ENCODE measurements at regions not wholly inside any gene's neighbourhood (a gene's known extent, or its start where the extent isn't known, plus 50 kb on each side); places are given as distances from the start of the nearest gene placed in this dataset.
"Not testable (repeated sequence)": the region's sequence is repeated elsewhere in the genome, so short reads cannot be mapped to it uniquely, and the experiment has no call there.

GRCh38 chr12:111238075-111238734 lies 130.7 kb downstream of the PHETA1 start:
- no peaks in the 10 kb centered on the region for H3K4me1 ChIP-seq
- no peak overlapping the region for H3K27ac ChIP-seq
- H2AFZ ChIP-seq, result no peak overlapping the region
- H3K9ac ChIP-seq, result no peak overlapping the region
- H3K36me3 ChIP-seq (ENCODE audit: control insufficient read depth, insufficient read depth, low read length), result no peaks in the 10 kb centered on the region
- no peak for TF ChIP-seq CTCF (IDR thresholded peaks at IDR 0.05)
- no peaks in the 10 kb centered on the region for H3K27me3 ChIP-seq (ENCODE audit: control insufficient read depth, insufficient read depth, low read length)
- H3K79me2 ChIP-seq, result no peaks in the 10 kb centered on the region
- no peaks in the 10 kb centered on the region for H3K9me3 ChIP-seq (ENCODE audit: control insufficient read depth, low read length)
- H3K4me2 ChIP-seq (ENCODE audit: low read length), result no peak overlapping the region
- H3K4me3 ChIP-seq (ENCODE audit: low read depth, low read length), result no peak overlapping the region

- not testable (repeated sequence) for H3K9ac ChIP-seq; H3K9me3 ChIP-seq (ENCODE audit: control insufficient read depth, low read length); H3K4me1 ChIP-seq; H3K4me2 ChIP-seq (ENCODE audit: low read length); H3K4me3 ChIP-seq (ENCODE audit: low read depth, low read length); H3K27me3 ChIP-seq (ENCODE audit: control insufficient read depth, insufficient read depth, low read length); H2AFZ ChIP-seq; H3K79me2 ChIP-seq; H3K36me3 ChIP-seq (ENCODE audit: control insufficient read depth, insufficient read depth, low read length); H3K27ac ChIP-seq
Measured at GRCh38 chr12:111234491-111234890, 134.4 kb downstream of the PHETA1 start.

- no peak for TF ChIP-seq CTCF (IDR thresholded peaks at IDR 0.05)
- no peak overlapping the region for H3K4me3 ChIP-seq (ENCODE audit: low read depth, low read length)
- no peaks in the 10 kb centered on the region for H3K4me1 ChIP-seq
- H3K27ac ChIP-seq, result no peak overlapping the region
- H3K9ac ChIP-seq, result no peak overlapping the region
- no peaks in the 10 kb centered on the region for H3K36me3 ChIP-seq (ENCODE audit: control insufficient read depth, insufficient read depth, low read length)
- no peaks in the 10 kb centered on the region for H3K27me3 ChIP-seq (ENCODE audit: control insufficient read depth, insufficient read depth, low read length)
- no peaks in the 10 kb centered on the region for H3K79me2 ChIP-seq
- H3K9me3 ChIP-seq (ENCODE audit: control insufficient read depth, low read length), result no peaks in the 10 kb centered on the region
- no peak overlapping the region for H2AFZ ChIP-seq
- no peak overlapping the region for H3K4me2 ChIP-seq (ENCODE audit: low read length)
Measured at GRCh38 chr12:111233786-111234185, 135.1 kb downstream of the PHETA1 start.

- Histone ChIP-seq H3K79me2 (no peaks in the 10 kb centered on the region), H3K27ac (no peak overlapping the region), H3K36me3 (ENCODE audit: control insufficient read depth, insufficient read depth, low read length) (no peaks in the 10 kb centered on the region), H3K4me1 (no peaks in the 10 kb centered on the region), H3K9ac (no peak overlapping the region), H3K4me2 (ENCODE audit: low read length) (no peak overlapping the region), H3K9me3 (ENCODE audit: control insufficient read depth, low read length) (no peaks in the 10 kb centered on the region), H3K27me3 (ENCODE audit: control insufficient read depth, insufficient read depth, low read length) (no peaks in the 10 kb centered on the region), H3K4me3 (ENCODE audit: low read depth, low read length) (no peak overlapping the region), H2AFZ (no peak overlapping the region)
- TF ChIP-seq CTCF (IDR thresholded peaks at IDR 0.05), result no peak
Measured at GRCh38 chr12:111230649-111231048, 138.2 kb downstream of the PHETA1 start.

GRCh38 chr12:111228916-111229666 lies 139.8 kb downstream of the PHETA1 start:
- no peak for TF ChIP-seq CTCF (IDR thresholded peaks at IDR 0.05)
- Histone ChIP-seq H3K27ac (no peak overlapping the region), H3K9ac (no peak overlapping the region), H3K36me3 (ENCODE audit: control insufficient read depth, insufficient read depth, low read length) (no peaks in the 10 kb centered on the region), H3K9me3 (ENCODE audit: control insufficient read depth, low read length) (no peaks in the 10 kb centered on the region), H2AFZ (no peak overlapping the region), H3K4me3 (ENCODE audit: low read depth, low read length) (no peak overlapping the region), H3K4me2 (ENCODE audit: low read length) (no peak overlapping the region), H3K79me2 (no peaks in the 10 kb centered on the region), H3K4me1 (no peaks in the 10 kb centered on the region), H3K27me3 (ENCODE audit: control insufficient read depth, insufficient read depth, low read length) (no peaks in the 10 kb centered on the region)
